Ascending aorta (tissue), 2 donors: ENCODE measurements at regions not wholly inside any gene's neighbourhood (a gene's known extent, or its start where the extent isn't known, plus 50 kb on each side); places are given as distances from the start of the nearest gene placed in this dataset.
"Not testable (repeated sequence)": the region's sequence is repeated elsewhere in the genome, so short reads cannot be mapped to it uniquely, and the experiment has no call there.

ENCODE experiments used
- DNase-seq, 2 donors: peaks; one replicate each; pipeline ENCODE4 v3.0.0-alpha.2; 2019; ENCODE audit warnings: low spot score in 2 of 2
- H3K27ac ChIP-seq, 2 donors: fragments of 200-600 bp; sonication (generic); one replicate each; pipeline ENCODE4 v1.5.1; 2016 to 2017; ENCODE audit warnings: mild to moderate bottlenecking in 1 of 2
- H3K27me3 ChIP-seq: fragments of 200-600 bp; sonication (generic); one replicate; pipeline ENCODE4 v1.5.1; 2017
- H3K36me3 ChIP-seq, 2 donors: fragments of 200-600 bp; sonication (generic); one replicate each; pipeline ENCODE4 v1.5.1; 2016
- H3K4me1 ChIP-seq, 2 donors: fragments of 200-600 bp; sonication (generic); one replicate each; pipeline ENCODE4 v1.5.1; 2016 to 2017; ENCODE audit warnings: mild to moderate bottlenecking in 1 of 2
- H3K4me3 ChIP-seq, 2 donors: fragments of 200-600 bp; sonication (generic); one replicate each; pipeline ENCODE4 v1.5.1; 2016 to 2017; ENCODE audit warnings: mild to moderate bottlenecking in 1 of 2
- H3K9me3 ChIP-seq, 2 donors: fragments of 200-600 bp; sonication (generic); one replicate each; pipeline ENCODE4 v1.5.1; 2016
- intact Hi-C: fragments of 100-400 bp; cut with DNase I; formaldehyde crosslinking; loops from one replicate; pipeline ENCODE4 v1.15.1; 2023
- TF ChIP-seq, protein P1 (sequence below), 3 experiments: fragments of 200-600 bp in 2 of 3; fragments of 450-650 bp in 1 of 3; sonication (generic) in 2 of 3; IDR thresholded peaks; one replicate each; pipeline ENCODE4 v1.5.1; 2016 to 2019; ENCODE audit warnings: antibody characterized with exemption in 3 of 3, mild to moderate bottlenecking in 1 of 3, moderate library complexity in 1 of 3

DNA sequence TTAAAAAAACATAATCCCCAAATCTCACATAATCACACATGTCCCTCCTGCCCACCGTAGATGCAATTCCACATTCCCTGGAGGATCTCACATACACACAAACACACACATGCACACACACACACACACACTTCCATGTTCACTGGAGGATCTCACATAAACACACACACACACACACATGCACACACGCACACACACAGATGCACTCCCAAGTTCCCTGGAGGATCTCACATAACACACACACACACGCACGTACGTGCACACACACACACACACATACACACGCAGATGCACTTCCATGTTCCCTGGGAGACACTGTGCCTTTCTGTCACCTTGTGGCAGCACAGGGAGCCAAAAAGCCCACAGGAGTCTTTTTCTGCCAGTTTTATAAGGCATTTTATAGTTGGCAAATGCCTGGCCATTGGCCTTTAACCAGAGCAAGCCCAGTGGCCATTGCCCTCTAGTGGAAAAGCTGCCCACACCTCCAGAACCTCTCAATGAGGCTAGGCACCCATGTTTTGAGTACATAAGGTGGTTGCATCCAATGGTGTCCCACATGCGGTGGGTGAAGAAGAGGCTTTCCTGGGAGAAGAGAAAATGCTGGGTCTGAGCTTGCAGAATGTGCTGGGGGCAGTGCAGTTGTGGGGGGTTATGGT, 115.4 kb upstream of the ACBD5 start:
- no peaks in the 10 kb centered on the region for H3K36me3 ChIP-seq
- H3K4me1 ChIP-seq: peaks cover 0 to 2% of the 10 kb centered on the region in 2 donors
- H3K27ac ChIP-seq: no peak overlapping the region
- no peaks in the 10 kb centered on the region for H3K9me3 ChIP-seq
- H3K27me3 ChIP-seq: no peaks in the 10 kb centered on the region
- TF ChIP-seq, protein P1, sequence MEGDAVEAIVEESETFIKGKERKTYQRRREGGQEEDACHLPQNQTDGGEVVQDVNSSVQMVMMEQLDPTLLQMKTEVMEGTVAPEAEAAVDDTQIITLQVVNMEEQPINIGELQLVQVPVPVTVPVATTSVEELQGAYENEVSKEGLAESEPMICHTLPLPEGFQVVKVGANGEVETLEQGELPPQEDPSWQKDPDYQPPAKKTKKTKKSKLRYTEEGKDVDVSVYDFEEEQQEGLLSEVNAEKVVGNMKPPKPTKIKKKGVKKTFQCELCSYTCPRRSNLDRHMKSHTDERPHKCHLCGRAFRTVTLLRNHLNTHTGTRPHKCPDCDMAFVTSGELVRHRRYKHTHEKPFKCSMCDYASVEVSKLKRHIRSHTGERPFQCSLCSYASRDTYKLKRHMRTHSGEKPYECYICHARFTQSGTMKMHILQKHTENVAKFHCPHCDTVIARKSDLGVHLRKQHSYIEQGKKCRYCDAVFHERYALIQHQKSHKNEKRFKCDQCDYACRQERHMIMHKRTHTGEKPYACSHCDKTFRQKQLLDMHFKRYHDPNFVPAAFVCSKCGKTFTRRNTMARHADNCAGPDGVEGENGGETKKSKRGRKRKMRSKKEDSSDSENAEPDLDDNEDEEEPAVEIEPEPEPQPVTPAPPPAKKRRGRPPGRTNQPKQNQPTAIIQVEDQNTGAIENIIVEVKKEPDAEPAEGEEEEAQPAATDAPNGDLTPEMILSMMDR (IDR thresholded peaks at IDR 0.05): no peak
- H3K4me3 ChIP-seq: no peak overlapping the region
- intact Hi-C loops: no loop called here
- no peak for DNase-seq

DNA sequence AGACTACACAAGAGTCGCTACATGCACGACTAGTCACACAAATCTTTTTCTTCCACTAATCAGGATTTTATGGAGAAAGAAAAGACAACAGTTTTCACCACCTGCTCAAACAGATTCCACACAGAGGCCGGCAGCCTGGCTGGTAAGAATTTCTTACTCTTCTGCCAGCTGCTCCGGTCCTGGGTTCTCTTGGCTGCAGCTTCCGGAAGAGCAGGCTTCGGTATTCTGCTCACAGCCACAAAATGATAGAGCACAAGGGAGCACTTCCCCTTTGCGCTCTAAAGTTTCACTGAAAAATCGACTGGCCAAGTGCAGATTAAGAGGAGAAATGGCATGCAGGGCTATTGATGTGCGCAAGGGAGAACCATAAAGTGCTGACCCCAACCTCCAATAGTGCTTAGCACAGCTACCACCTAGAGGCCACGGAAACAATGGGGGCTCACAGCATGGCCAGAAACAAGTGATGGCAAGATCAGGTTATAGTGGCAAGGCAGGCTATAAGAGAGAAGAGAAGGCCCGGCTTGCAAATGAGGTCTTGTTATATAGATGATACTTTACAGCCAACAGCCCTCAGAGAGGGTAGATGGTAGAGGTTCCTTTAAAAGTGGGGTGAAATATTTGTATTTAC, 114.2 kb upstream of the ACBD5 start:
- DNase-seq, H3K27me3 ChIP-seq, H3K4me1 ChIP-seq, H3K9me3 ChIP-seq, H3K27ac ChIP-seq, intact Hi-C loops, H3K36me3 ChIP-seq, H3K4me3 ChIP-seq: not testable (repeated sequence)

DNA sequence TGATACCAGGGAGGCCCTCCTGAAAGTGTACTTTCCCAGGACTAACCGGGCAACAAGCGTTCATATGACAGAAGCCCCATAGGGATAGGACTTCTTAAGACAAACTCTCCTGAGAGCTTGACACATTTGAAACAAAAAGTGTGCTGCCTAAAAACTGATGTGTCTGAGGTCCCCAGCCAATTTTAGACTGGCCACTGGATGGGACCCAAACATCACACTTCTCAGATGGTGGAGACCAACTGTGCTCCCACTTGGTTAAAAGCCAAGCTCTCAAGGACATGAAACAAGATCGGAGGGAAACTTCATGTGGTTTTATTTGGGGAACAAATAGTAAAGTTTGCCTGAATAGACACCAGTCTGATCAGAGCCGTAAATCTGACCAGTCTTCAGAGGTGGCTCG, 113.5 kb upstream of the ACBD5 start:
- H3K27ac ChIP-seq, H3K36me3 ChIP-seq, H3K9me3 ChIP-seq, H3K27me3 ChIP-seq, intact Hi-C loops, H3K4me3 ChIP-seq, H3K4me1 ChIP-seq, DNase-seq: not testable (repeated sequence)

DNA sequence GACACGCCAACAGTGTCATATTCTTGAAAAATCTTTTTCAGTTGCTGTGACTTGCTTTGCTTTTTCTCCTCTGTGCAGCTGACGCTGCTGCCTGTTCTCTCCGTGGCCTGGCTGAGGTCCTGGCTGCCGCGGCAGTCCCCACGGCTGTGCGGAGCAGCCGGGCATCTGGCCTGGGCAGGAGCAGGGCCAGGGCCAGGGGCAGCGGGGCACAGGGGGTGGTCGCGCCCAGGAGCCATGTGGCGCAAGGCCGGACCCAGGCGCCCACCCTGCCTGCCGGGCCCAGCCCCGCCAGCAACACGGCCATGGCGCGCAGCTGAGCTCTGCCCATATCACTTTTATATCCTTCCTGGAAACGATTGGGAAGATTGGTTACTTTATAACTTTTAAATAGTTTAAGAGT, 109.4 kb upstream of the ACBD5 start:
- intact Hi-C loops: no loop called here
- no peak for DNase-seq
- Histone ChIP-seq H3K27me3 (no peaks in the 10 kb centered on the region), H3K36me3 (no peaks in the 10 kb centered on the region), H3K27ac (no peak overlapping the region), H3K4me3 (no peak overlapping the region), H3K9me3 (no peaks in the 10 kb centered on the region), H3K4me1 (peaks cover 0 to 2% of the 10 kb centered on the region in 2 donors)
- TF ChIP-seq, protein P1 (IDR thresholded peaks at IDR 0.05): no peak

DNA sequence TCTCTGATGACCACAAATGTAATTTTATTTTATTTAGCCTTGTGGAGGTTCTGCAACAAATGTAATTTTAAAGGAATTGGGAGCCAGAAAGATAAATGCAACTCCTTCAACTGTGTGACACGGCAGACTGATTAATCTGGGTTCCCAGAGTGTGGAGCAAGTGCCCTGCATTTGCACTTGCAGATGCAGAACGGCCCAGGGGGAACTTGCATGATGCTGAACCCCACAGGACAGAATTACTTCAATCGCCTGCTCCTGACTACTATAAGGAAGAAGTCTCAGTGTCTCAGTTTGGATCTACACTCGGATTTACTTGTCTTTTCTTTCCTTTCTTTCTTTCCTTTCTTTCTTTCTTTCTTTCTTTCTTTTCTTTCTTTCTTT, 107.2 kb upstream of the ACBD5 start:
- H3K4me1 ChIP-seq, H3K9me3 ChIP-seq, H3K27me3 ChIP-seq, H3K27ac ChIP-seq, H3K4me3 ChIP-seq, DNase-seq, intact Hi-C loops, H3K36me3 ChIP-seq: not testable (repeated sequence)

DNA sequence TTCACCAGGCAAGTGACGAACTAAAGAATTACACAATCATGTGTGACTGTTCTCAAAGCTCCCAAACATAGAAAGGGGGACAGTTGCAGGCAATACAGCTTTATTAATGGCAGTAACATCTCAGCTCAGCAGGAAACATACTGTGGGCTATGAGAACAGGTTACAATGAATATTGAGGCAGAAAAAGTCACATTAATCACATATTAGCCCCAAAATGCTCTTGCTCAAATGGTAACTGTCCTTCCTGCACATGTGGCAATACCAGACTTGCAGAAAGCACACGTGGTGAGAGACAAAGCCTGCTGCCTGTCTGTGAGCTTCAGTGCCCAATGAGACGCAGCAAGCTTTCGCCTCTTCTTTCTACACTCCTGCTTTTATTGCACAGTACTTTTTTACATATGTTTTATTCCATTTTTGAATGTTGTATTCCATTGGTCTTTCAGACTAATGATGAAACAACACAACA, 104.9 kb upstream of the ACBD5 start:
- Histone ChIP-seq H3K4me1 (no peaks in the 10 kb centered on the region), H3K9me3 (no peaks in the 10 kb centered on the region), H3K36me3 (no peaks in the 10 kb centered on the region), H3K4me3 (no peak overlapping the region), H3K27ac (no peak overlapping the region), H3K27me3 (no peaks in the 10 kb centered on the region)
- TF ChIP-seq, protein P1 (IDR thresholded peaks at IDR 0.05): no peak
- DNase-seq: no peak
- intact Hi-C loops: no loop called here

DNA sequence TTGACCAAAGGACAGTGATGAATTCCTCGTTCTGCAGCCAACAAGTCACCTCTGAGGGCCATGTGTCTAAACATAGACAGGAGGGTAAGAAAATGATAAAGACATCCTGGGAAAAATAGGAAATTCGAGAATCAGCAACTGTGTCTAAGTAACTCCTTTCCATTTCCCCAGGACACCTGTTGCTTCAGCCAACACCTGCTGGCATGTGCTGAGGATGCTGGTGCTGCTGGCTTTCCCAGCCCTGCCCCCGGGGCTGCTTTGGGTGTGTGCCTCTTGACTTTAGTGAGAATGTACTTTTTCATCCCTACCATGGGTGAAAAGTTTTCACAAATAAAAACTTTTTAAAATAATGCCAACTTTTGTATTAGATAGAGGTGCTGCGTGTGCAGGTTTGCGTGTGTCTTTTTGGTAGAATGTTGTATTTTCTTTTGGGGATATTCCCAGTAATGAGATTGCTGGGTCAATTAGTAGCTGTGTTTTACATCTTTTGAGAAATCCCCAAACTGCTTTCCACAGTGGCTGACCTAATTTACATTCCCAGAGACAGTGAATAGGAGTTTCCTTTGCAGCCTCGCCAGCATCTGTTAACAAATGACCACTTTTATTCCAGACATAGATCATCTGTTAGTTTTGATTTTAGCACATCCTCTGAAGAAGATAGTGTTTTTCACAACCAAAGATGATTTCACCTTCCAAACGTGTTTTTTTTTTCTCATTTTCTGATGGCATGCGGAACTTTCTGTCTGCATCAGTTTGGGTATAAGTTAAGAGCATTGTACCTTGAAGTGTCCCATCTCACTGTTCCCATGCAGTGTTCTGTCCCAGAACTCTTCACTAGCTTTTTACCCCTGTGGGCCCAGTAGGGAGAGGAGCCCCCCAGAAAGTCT, 104.2 kb upstream of the ACBD5 start:
- DNase-seq: no peak
- Histone ChIP-seq H3K27ac (no peak overlapping the region), H3K4me1 (no peaks in the 10 kb centered on the region), H3K27me3 (no peaks in the 10 kb centered on the region), H3K9me3 (no peaks in the 10 kb centered on the region), H3K36me3 (no peaks in the 10 kb centered on the region), H3K4me3 (no peak overlapping the region)
- intact Hi-C loops: no loop called here
- TF ChIP-seq, protein P1 (IDR thresholded peaks at IDR 0.05): no peak
